K562 (cell line): ENCODE measurements at regions not wholly inside any gene's neighbourhood (a gene's known extent, or its start where the extent isn't known, plus 50 kb on each side); places are given as distances from the start of the nearest gene placed in this dataset.

Experiments
- ATAC-seq: fragments of 200-7000 bp; cut with Tn5 transposase; 3 replicates; pipeline ENCODE4 v1.9.1; 2020; ENCODE audit warnings: moderate library complexity
- BruUV-seq: library from RNA; stranded (reverse); fragments of 400-500 nt; replicated peaks from 2 replicates; lab custom pipeline; 2021; lab: Mats Ljungman, UMichigan
- CTCF ChIA-PET: fragments of 300-600 bp; formaldehyde crosslinking; extraction: SDS; loops from one replicate; lab custom pipeline; 2021; ENCODE audit warnings: low intra/inter-chr PET ratio; lab: Yijun Ruan, JAX
- POLR2A ChIA-PET: fragments of 300-600, 350-650 bp; sonication (Branson Sonifier 250); formaldehyde crosslinking; extraction: SDS; loops from one replicate; lab custom pipeline; 2021; ENCODE audit warnings: antibody characterized with exemption, inconsistent platforms; lab: Yijun Ruan, JAX
- DNase-seq, 4 experiments: peaks; one replicate each; pipeline versions ENCODE4 v3.0.0 to v3.0.0-alpha.2; 2011 to 2018; ENCODE audit warnings: low spot score in 3 of 4, mixed read lengths in 3 of 4; ENCODE audit errors: extremely low read depth in 1 of 4
- FAIRE-seq: peaks from 2 replicates; lab custom pipeline; 2011; peaks lifted over from hg19 to GRCh38; lab: Jason Lieb, UNC
- H2AFZ ChIP-seq: 2 replicates; pipeline ENCODE4 v1.6.0; 2011; ENCODE audit warnings: low read depth, low read length, control low read depth, inconsistent platforms
- H3K27ac ChIP-seq: fragments of 200-600 bp; 3 replicates; pipeline ENCODE4 v1.8.0; 2011; ENCODE audit warnings: low read depth, mild to moderate bottlenecking, control low read depth, inconsistent platforms, low read length, moderate library complexity, mixed read lengths; ENCODE audit errors: extremely low read depth
- H3K27me3 ChIP-seq, 2 experiments: fragments of 300-600 bp in 1 of 2; 2 replicates in 1 of 2; 3 replicates in 1 of 2; pipeline versions ENCODE4 v1.6.0 to v1.8.0; 2011; ENCODE audit warnings: inconsistent platforms in 2 of 2, low read length in 2 of 2, mild to moderate bottlenecking in 1 of 2, mixed read lengths in 1 of 2, moderate library complexity in 1 of 2; ENCODE audit not compliant: control insufficient read depth in 2 of 2, insufficient read depth in 2 of 2
- H3K36me3 ChIP-seq: fragments of 300-600 bp; 3 replicates; pipeline ENCODE4 v1.8.0; 2011; ENCODE audit warnings: mild to moderate bottlenecking, low read length, inconsistent platforms; ENCODE audit not compliant: control insufficient read depth, insufficient read depth
- H3K4me1 ChIP-seq, 2 experiments: fragments of 200-600 bp in 1 of 2; replicated peaks in 1 of 2; 2 replicates in 1 of 2; 3 replicates in 1 of 2; pipeline versions ENCODE4 v1.5.1 to v1.8.0; 2011; ENCODE audit warnings: inconsistent platforms in 2 of 2, low read length in 2 of 2, mild to moderate bottlenecking in 1 of 2, mixed read lengths in 1 of 2, moderate library complexity in 1 of 2; ENCODE audit not compliant: control insufficient read depth in 2 of 2, insufficient read depth in 2 of 2
- H3K4me2 ChIP-seq: 2 replicates; pipeline ENCODE4 v1.6.1; 2011; ENCODE audit warnings: low read length, control low read depth, inconsistent platforms, mixed read lengths; ENCODE audit not compliant: insufficient read depth
- H3K4me3 ChIP-seq: fragments of 200-600 bp; sonication (generic), shearing (Covaris generic); 2 replicates; pipeline ENCODE4 v1.5.1; 2016; ENCODE audit warnings: control low read depth, inconsistent platforms
- H3K79me2 ChIP-seq: fragments of 200-600 bp; 3 replicates; pipeline ENCODE4 v1.8.0; 2011; ENCODE audit warnings: low read length, inconsistent platforms; ENCODE audit not compliant: control insufficient read depth, insufficient read depth
- H3K9ac ChIP-seq, 2 experiments: 2 replicates each; pipeline versions ENCODE4 v1.6.0 to v1.6.1; 2011; ENCODE audit warnings: low read depth in 2 of 2, low read length in 2 of 2, control low read depth in 1 of 2, inconsistent platforms in 1 of 2, mild to moderate bottlenecking in 1 of 2, mixed read lengths in 1 of 2; ENCODE audit not compliant: insufficient read depth in 1 of 2
- H3K9me1 ChIP-seq: one replicate; pipeline ENCODE4 v1.6.0; 2011; ENCODE audit warnings: inconsistent platforms, mild to moderate bottlenecking, low read length, moderate library complexity; ENCODE audit not compliant: control insufficient read depth, insufficient read depth
- H3K9me3 ChIP-seq: replicated peaks from 2 replicates; pipeline ENCODE4 v1.5.1; 2011; ENCODE audit warnings: low read depth, low read length, inconsistent platforms; ENCODE audit not compliant: control insufficient read depth, insufficient read depth
- H4K20me1 ChIP-seq: replicated peaks from 2 replicates; pipeline ENCODE4 v1.6.1; 2011; ENCODE audit warnings: low read length, inconsistent platforms, mixed read lengths; ENCODE audit not compliant: control insufficient read depth, insufficient read depth
- CREB1 ChIP-seq, 2 experiments: sonication (generic) in 1 of 2; formaldehyde crosslinking in 1 of 2; IDR thresholded peaks; 2 replicates each; pipeline versions ENCODE4 v1.6.1 to v1.8.0; 2012 to 2022; ENCODE audit warnings: inconsistent platforms in 1 of 2, mild to moderate bottlenecking in 1 of 2, missing genetic modification reagents in 1 of 2, moderate library complexity in 1 of 2
- CTCF ChIP-seq, 3 experiments: IDR thresholded peaks in 2 of 3; conservative IDR thresholded peaks in 1 of 3; 2 replicates each; pipeline ENCODE4 v1.5.1; 2011 to 2012; ENCODE audit warnings: low read length in 3 of 3, mild to moderate bottlenecking in 3 of 3, control low read depth in 2 of 3, improper control_type of control experiment in 1 of 3, inconsistent platforms in 1 of 3, low read depth in 1 of 3, mixed read lengths in 1 of 3, moderate library complexity in 1 of 3; ENCODE audit not compliant: insufficient read depth in 2 of 3
- DACH1 ChIP-seq: fragments of 450-650 bp; IDR thresholded peaks from 2 replicates; pipeline ENCODE4 v1.6.1; 2018; ENCODE audit not compliant: partially characterized antibody
- DIDO1 ChIP-seq: fragments of 450-650 bp; IDR thresholded peaks from 2 replicates; pipeline ENCODE4 v1.6.1; 2016; ENCODE audit warnings: low read depth, missing biosample characterization, missing genetic modification characterization
- FOXP1 ChIP-seq: sonication (generic); formaldehyde crosslinking; IDR thresholded peaks from 2 replicates; pipeline ENCODE4 v1.8.0; 2022; ENCODE audit warnings: mild to moderate bottlenecking, missing genetic modification reagents
- HDAC3 ChIP-seq: fragments of 450-650 bp; IDR thresholded peaks from 2 replicates; pipeline ENCODE4 v1.6.1; 2018; ENCODE audit warnings: borderline replicate concordance, mild to moderate bottlenecking, moderate library complexity; ENCODE audit not compliant: partially characterized antibody
- KLF6 ChIP-seq: fragments of 250-450 bp; sonication (Bioruptor Pico); IDR thresholded peaks from 2 replicates; pipeline ENCODE4 v1.4.0; 2020; ENCODE audit warnings: mild to moderate bottlenecking, moderate library complexity, borderline replicate concordance
- MITF ChIP-seq: IDR thresholded peaks from 2 replicates; pipeline ENCODE4 v1.6.1; 2014; ENCODE audit warnings: antibody characterized with exemption
- MYC ChIP-seq, 2 experiments: fragments of 250-450 bp in 1 of 2; sonication (Bioruptor Pico) in 1 of 2; IDR thresholded peaks; 2 replicates each; pipeline versions ENCODE4 v1.5.1 to v1.6.1; 2012 to 2021; ENCODE audit warnings: low read depth in 2 of 2, borderline replicate concordance in 1 of 2, improper control_type of control experiment in 1 of 2, low read length in 1 of 2, mild to moderate bottlenecking in 1 of 2, moderate library complexity in 1 of 2
- MYNN ChIP-seq, 2 experiments: sonication (generic); formaldehyde crosslinking in 1 of 2; IDR thresholded peaks; 2 replicates each; pipeline versions ENCODE4 v1.5.0 to v1.6.1; 2016 to 2020; ENCODE audit warnings: antibody characterized with exemption in 1 of 2, missing genetic modification reagents in 1 of 2
- NR1H2 ChIP-seq: sonication (generic); formaldehyde crosslinking; IDR thresholded peaks from 2 replicates; pipeline ENCODE4 v1.4.0; 2020; ENCODE audit warnings: mild to moderate bottlenecking, missing genetic modification reagents
- PURB ChIP-seq: sonication (generic); formaldehyde crosslinking; IDR thresholded peaks from 2 replicates; pipeline ENCODE4 v1.9.0; 2021; ENCODE audit warnings: low read depth, mild to moderate bottlenecking, missing genetic modification reagents
- RAD21 ChIP-seq, 2 experiments: fragments of 250-450 bp in 1 of 2; fragments of 450-650 bp in 1 of 2; sonication (Bioruptor Pico) in 1 of 2; formaldehyde crosslinking in 1 of 2; IDR thresholded peaks in 1 of 2; conservative IDR thresholded peaks in 1 of 2; 2 replicates each; pipeline versions ENCODE4 v1.4.0 to v1.8.0; 2020 to 2022; ENCODE audit warnings: mild to moderate bottlenecking in 2 of 2, moderate library complexity in 1 of 2
- RAD51 ChIP-seq: fragments of 450-650 bp; IDR thresholded peaks from 2 replicates; pipeline ENCODE4 v1.7.1; 2016; ENCODE audit warnings: low read depth, mild to moderate bottlenecking, borderline replicate concordance
- SMC3 ChIP-seq: conservative IDR thresholded peaks from 2 replicates; pipeline ENCODE4 v1.6.1; 2011; ENCODE audit warnings: low read depth, low read length, improper control_type of control experiment; ENCODE audit not compliant: insufficient read depth
- TEAD4 ChIP-seq, 2 experiments: sonication (generic) in 1 of 2; formaldehyde crosslinking in 1 of 2; IDR thresholded peaks; 2 replicates each; pipeline versions ENCODE4 v1.6.1 to v1.8.0; 2012 to 2022; ENCODE audit warnings: borderline replicate concordance in 1 of 2, inconsistent platforms in 1 of 2, low read length in 1 of 2, mild to moderate bottlenecking in 1 of 2, missing genetic modification reagents in 1 of 2
- ZC3H8 ChIP-seq: fragments of 450-650 bp; IDR thresholded peaks from 2 replicates; pipeline ENCODE4 v1.6.1; 2017
- ZNF12 ChIP-seq: sonication (generic); formaldehyde crosslinking; IDR thresholded peaks from 2 replicates; pipeline ENCODE4 v1.4.0; 2020; ENCODE audit warnings: mild to moderate bottlenecking, missing genetic modification reagents
- ZNF140 ChIP-seq: fragments of 250-450 bp; sonication (Bioruptor Pico); IDR thresholded peaks from 2 replicates; pipeline ENCODE4 v1.8.0; 2021; ENCODE audit warnings: moderate library complexity, mild to moderate bottlenecking, inconsistent platforms
- WGBS: fragments of 100-300 bp; shearing (Covaris generic); methylation state at CpG from one replicate; pipeline ENCODE4 v1.1.6; 2016; ENCODE audit warnings: low coverage, mixed read lengths; ENCODE audit not compliant: insufficient coverage; ENCODE audit errors: missing lambda C conversion rate; 5-methylcytosine and 5-hydroxymethylcytosine counted together
- in situ Hi-C: fragments of 300-500 bp; cut with MboI; formaldehyde crosslinking; loops from 4 replicates; pipeline ENCODE4 v1.15.0; 2018; ENCODE audit warnings: inconsistent platforms, mixed read lengths
- intact Hi-C: fragments of 100-400 bp; cut with micrococcal nuclease; formaldehyde crosslinking; loops from 2 replicates; pipeline ENCODE4 v1.14.2; 2022
- TF ChIP-seq, protein P1 (sequence below): fragments of 250-450 bp; sonication (Bioruptor Pico); IDR thresholded peaks from 2 replicates; pipeline ENCODE4 v1.8.0; 2021; ENCODE audit warnings: moderate library complexity, mild to moderate bottlenecking, inconsistent platforms

DNA sequence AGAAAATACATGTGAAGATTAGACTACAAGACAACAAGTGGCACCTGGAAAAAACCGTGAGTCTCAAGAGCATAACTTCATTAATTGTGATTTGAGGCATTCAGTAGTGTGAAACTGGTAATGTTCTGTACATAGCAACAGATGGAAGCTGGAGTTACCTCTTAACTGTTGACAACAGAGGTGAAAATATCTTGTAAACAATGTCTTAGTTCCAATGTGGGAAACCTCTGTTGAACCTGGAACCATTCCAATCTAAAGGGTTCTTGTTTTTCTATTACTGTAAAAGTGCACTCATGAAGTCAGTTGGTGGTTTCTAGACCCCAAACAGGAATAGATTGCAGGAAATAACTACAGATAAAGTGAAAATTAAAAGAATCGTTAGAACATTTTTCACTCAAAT lies 728.4 kb downstream of the SLITRK1 start (continued):
- no peak for TF ChIP-seq FOXP1
- no peak for TF ChIP-seq DACH1
- no peak for TF ChIP-seq MYC (IDR thresholded peaks at IDR 0.05; ENCODE audit: low read depth, low read length)
- TF ChIP-seq MYC (CRISPR knock-in tag; IDR thresholded peaks at IDR 0.05; ENCODE audit: borderline replicate concordance, low read depth): no peak
- TF ChIP-seq CREB1 (IDR thresholded peaks at IDR 0.05): no peak
- no peak for TF ChIP-seq CREB1 (CRISPR knock-in tag; IDR thresholded peaks at IDR 0.05)
- no peak for TF ChIP-seq NR1H2 (CRISPR knock-in tag)
- no peak for TF ChIP-seq DIDO1
- no peak for TF ChIP-seq ZNF12 (CRISPR knock-in tag)

DNA sequence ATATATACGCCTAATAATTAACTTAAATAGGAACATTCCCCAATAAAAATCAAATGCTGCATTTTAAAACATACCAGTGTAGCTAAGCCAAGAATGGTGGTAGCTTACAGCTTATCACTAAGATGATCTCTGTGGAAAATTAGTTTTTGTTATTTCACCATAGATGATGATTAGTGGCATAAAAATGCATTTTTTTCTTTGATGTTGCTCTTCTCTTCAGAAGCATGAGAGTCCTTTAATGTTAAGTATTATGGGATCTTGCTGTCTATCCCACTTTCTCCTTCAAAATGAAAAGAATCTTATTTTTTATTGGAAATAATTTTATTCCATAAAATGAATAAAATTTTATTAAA lies 731.0 kb downstream of the SLITRK1 start:
- WGBS: 13% methylated on average over 1 of the region's 1 CpG
- H3K4me3 ChIP-seq: no peak overlapping the region
- no peak overlapping the region for H3K27ac ChIP-seq
- H3K36me3 ChIP-seq: no peaks in the 10 kb centered on the region
- in situ Hi-C loops: no loop called here
- H3K4me2 ChIP-seq: no peak overlapping the region
- no peaks in the 10 kb centered on the region for H3K79me2 ChIP-seq
- ChIA-PET CTCF (no interaction called here), POLR2A (no interaction called here)
- no peak for FAIRE-seq
- no peaks in the 10 kb centered on the region for H3K9me1 ChIP-seq
- no peak for DNase-seq
- no peak overlapping the region for H3K9ac ChIP-seq
- BruUV-seq: no TSS peak
- H3K9me3 ChIP-seq: no peaks in the 10 kb centered on the region
- H3K27me3 ChIP-seq: no peaks in the 10 kb centered on the region
- intact Hi-C loops: no loop called here
- no peaks in the 10 kb centered on the region for H4K20me1 ChIP-seq
- H3K4me1 ChIP-seq: no peaks in the 10 kb centered on the region
- ATAC-seq: no peak
- no peak overlapping the region for H2AFZ ChIP-seq
- TF ChIP-seq HDAC3 (no peak), CTCF (IDR thresholded peaks at IDR 0.05 in 2 of 3, conservative IDR thresholded peaks at IDR 0.05 in 1 of 3; ENCODE audit: insufficient read depth in 2 of 3, low read depth in 1 of 3, low read length in 3 of 3) (no peak), MYNN (IDR thresholded peaks at IDR 0.05) (no peak), MYNN (CRISPR knock-in tag; IDR thresholded peaks at IDR 0.05) (no peak), RAD51 (no peak), TEAD4 (IDR thresholded peaks at IDR 0.05; ENCODE audit: low read length) (no peak), TEAD4 (CRISPR knock-in tag; IDR thresholded peaks at IDR 0.05; ENCODE audit: borderline replicate concordance) (no peak), MITF (no peak), KLF6 (CRISPR knock-in tag) (no peak), SMC3 (no peak), PURB (CRISPR knock-in tag) (no peak), ZC3H8 (no peak), ZNF140 (no peak), RAD21 (CRISPR knock-in tag; conservative IDR thresholded peaks at IDR 0.05 in 1 of 2, IDR thresholded peaks at IDR 0.05 in 1 of 2) (no peak)
- TF ChIP-seq, protein P1, sequence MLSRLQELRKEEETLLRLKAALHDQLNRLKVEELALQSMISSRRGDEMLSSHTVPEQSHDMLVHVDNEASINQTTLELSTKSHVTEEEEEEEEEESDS (CRISPR knock-in tag): no peak
